Neural progenitor cell (in vitro differentiated cells): ENCODE measurements at regions not wholly inside any gene's neighbourhood (a gene's known extent, or its start where the extent isn't known, plus 50 kb on each side); places are given as distances from the start of the nearest gene placed in this dataset.

Source experiments
- EZH2phosphoT487 ChIP-seq: fragments of 200-600 bp; sonication (generic); IDR thresholded peaks from 2 replicates; pipeline ENCODE4 v1.6.1; 2017; ENCODE audit warnings: antibody characterized with exemption
- TF ChIP-seq, protein P1 (sequence below): fragments of 200-600 bp; sonication (generic); IDR thresholded peaks from 2 replicates; pipeline ENCODE4 v1.5.1; 2017; ENCODE audit warnings: antibody characterized with exemption, mild to moderate bottlenecking

DNA sequence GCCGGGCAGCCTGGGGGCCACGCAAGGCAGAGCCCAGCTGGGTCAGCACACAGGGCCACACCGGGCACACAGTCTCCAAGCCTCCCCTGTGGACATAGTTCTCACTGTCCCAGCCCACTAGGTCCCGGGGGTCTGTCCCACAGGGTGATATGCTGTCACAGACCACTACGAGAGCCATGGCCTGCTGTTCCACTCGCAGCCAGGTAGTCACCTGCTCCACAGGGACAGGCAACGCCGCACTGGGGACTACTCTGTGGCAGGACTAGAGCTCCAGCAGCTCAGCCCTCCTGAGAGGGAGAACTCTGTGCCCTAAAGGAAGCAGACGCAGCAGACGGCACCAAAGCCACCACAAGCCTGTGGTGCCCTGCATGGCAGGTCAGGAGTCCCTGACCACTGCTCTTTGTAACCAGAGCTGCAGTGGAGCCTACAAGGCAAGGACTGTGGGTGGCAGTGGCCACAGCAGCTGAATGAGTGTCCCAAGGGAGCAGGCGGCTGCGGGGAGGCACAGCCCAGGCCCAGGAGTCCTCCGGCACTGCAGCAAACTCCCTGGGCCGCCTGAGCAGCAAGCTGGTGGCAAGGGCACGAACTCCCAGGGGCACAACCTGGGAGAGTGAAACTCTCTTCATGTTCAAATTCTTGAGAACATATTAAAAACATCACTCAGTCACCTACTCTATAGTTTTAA, 171.2 kb upstream of the GRK3 start:
- TF ChIP-seq EZH2phosphoT487 = no peak
- TF ChIP-seq, protein P1, sequence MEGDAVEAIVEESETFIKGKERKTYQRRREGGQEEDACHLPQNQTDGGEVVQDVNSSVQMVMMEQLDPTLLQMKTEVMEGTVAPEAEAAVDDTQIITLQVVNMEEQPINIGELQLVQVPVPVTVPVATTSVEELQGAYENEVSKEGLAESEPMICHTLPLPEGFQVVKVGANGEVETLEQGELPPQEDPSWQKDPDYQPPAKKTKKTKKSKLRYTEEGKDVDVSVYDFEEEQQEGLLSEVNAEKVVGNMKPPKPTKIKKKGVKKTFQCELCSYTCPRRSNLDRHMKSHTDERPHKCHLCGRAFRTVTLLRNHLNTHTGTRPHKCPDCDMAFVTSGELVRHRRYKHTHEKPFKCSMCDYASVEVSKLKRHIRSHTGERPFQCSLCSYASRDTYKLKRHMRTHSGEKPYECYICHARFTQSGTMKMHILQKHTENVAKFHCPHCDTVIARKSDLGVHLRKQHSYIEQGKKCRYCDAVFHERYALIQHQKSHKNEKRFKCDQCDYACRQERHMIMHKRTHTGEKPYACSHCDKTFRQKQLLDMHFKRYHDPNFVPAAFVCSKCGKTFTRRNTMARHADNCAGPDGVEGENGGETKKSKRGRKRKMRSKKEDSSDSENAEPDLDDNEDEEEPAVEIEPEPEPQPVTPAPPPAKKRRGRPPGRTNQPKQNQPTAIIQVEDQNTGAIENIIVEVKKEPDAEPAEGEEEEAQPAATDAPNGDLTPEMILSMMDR = no peak
